Nephron (organoid): ENCODE measurements at regions not wholly inside any gene's neighbourhood (a gene's known extent, or its start where the extent isn't known, plus 50 kb on each side); places are given as distances from the start of the nearest gene placed in this dataset.

Experiments
- H3K27ac Mint-ChIP-seq, 3 experiments: 2 replicates each; pipeline ENCODE4 v1.8.0; 2020; ENCODE audit warnings: mixed read lengths in 3 of 3, mild to moderate bottlenecking in 2 of 3, moderate library complexity in 1 of 3
- H3K27me3 Mint-ChIP-seq: 2 replicates; pipeline ENCODE4 v1.8.0; 2021; ENCODE audit warnings: low read depth, mild to moderate bottlenecking, moderate library complexity, mixed read lengths
- H3K36me3 Mint-ChIP-seq: 2 replicates; pipeline ENCODE4 v1.8.0; 2020; ENCODE audit warnings: low read depth, mixed read lengths
- H3K4me1 Mint-ChIP-seq: 2 replicates; pipeline ENCODE4 v1.8.0; 2020; ENCODE audit warnings: mixed read lengths
- H3K4me3 Mint-ChIP-seq, 3 experiments: 2 replicates each; pipeline ENCODE4 v1.8.0; 2020; ENCODE audit warnings: mild to moderate bottlenecking in 3 of 3, mixed read lengths in 3 of 3, moderate library complexity in 2 of 3
- H3K9me3 Mint-ChIP-seq: 2 replicates; pipeline ENCODE4 v1.8.0; 2020; ENCODE audit warnings: mixed read lengths
- CTCF ChIP-seq, 3 experiments: fragments of 200-600 bp; sonication (generic); IDR thresholded peaks; one replicate each; pipeline ENCODE4 v1.5.0; 2021; ENCODE audit warnings: antibody characterized with exemption in 3 of 3; ENCODE audit not compliant: unreplicated experiment in 3 of 3

- H3K27me3 Mint-ChIP-seq = peaks cover 15% of the 10 kb centered on the region
- H3K9me3 Mint-ChIP-seq = no peaks in the 10 kb centered on the region
- TF ChIP-seq CTCF (IDR thresholded peaks at IDR 0.05; ENCODE audit: unreplicated experiment in 3 of 3) = no peak
- H3K4me1 Mint-ChIP-seq = peaks cover 4% of the 10 kb centered on the region
- no peaks in the 10 kb centered on the region for H3K36me3 Mint-ChIP-seq
- no peak overlapping the region for H3K4me3 Mint-ChIP-seq
- H3K27ac Mint-ChIP-seq = no peak overlapping the region
Observed at GRCh38 chr21:35943752-35944151, 116.6 kb downstream of the SETD4 start.

GRCh38 chr21:35942211-35943144 lies 117.8 kb downstream of the SETD4 start:
- H3K4me3 Mint-ChIP-seq = no peak overlapping the region
- H3K9me3 Mint-ChIP-seq = no peaks in the 10 kb centered on the region
- TF ChIP-seq CTCF (IDR thresholded peaks at IDR 0.05; ENCODE audit: unreplicated experiment in 3 of 3) = no peak
- no peak overlapping the region for H3K27ac Mint-ChIP-seq
- peaks cover 4% of the 10 kb centered on the region for H3K4me1 Mint-ChIP-seq
- peaks cover 20% of the 10 kb centered on the region for H3K27me3 Mint-ChIP-seq
- H3K36me3 Mint-ChIP-seq = no peaks in the 10 kb centered on the region

DNA sequence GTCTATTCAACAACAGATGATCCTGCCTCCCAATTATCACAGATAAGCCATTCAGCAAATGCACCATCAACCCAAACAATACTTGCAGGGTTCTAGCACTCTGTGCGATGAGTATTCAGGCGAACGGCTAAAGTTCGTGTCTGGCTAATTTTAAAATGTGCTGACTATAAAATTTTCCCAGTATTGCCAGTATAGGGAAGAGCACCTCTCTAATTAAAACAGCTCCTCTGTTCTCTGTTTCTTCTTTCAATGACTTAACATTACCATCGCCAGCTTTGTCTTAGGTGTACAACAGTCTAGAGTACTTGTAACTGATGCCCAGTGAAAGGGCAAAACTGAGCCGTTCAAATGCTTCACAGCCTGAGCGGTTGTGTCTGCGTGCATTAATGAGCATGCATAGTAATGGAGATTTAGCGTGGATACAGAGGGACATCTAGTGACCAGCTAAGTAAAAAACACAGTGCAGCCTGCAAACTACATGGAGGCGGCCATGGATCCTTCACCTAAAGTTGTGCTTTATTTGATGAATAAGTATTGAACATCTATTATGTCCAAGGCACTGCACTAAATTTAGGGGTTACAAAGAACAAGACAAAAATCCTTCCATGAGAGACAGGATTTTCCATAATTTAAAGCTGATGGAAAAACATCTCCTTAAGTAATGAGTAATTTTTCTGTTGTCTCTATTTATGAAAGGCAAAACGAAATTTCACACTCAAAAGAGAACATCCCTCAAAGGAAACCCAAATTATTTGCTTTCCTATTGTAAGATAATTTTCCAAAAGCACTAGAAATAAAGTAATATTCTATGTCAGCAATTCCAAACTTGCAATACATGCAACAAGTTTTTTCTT lies 120.0 kb downstream of the SETD4 start:
- Mint-ChIP-seq H3K27ac (no peak overlapping the region), H3K27me3 (peaks cover 16% of the 10 kb centered on the region), H3K36me3 (no peaks in the 10 kb centered on the region), H3K9me3 (no peaks in the 10 kb centered on the region), H3K4me1 (peaks cover 4% of the 10 kb centered on the region), H3K4me3 (no peak overlapping the region)
- TF ChIP-seq CTCF (IDR thresholded peaks at IDR 0.05; ENCODE audit: unreplicated experiment in 3 of 3) = peak; percentile 59 to 70 (median 63)

- H3K9me3 Mint-ChIP-seq = no peaks in the 10 kb centered on the region
- peaks cover 4% of the 10 kb centered on the region for H3K4me1 Mint-ChIP-seq
- no peak overlapping the region for H3K4me3 Mint-ChIP-seq
- H3K36me3 Mint-ChIP-seq = no peaks in the 10 kb centered on the region
- no peak for TF ChIP-seq CTCF (IDR thresholded peaks at IDR 0.05; ENCODE audit: unreplicated experiment in 3 of 3)
- H3K27me3 Mint-ChIP-seq = peaks cover 16% of the 10 kb centered on the region
- no peak overlapping the region for H3K27ac Mint-ChIP-seq
Observed at GRCh38 chr21:35938446-35938845, 121.9 kb downstream of the SETD4 start.

GRCh38 chr21:35933466-35933865 lies 126.9 kb downstream of the SETD4 start:
- peaks cover 9% of the 10 kb centered on the region for H3K27me3 Mint-ChIP-seq
- H3K4me3 Mint-ChIP-seq = no peak overlapping the region
- H3K27ac Mint-ChIP-seq = no peak overlapping the region
- peak in 1 of 3 experiments; percentile 16 for TF ChIP-seq CTCF (IDR thresholded peaks at IDR 0.05; ENCODE audit: unreplicated experiment in 3 of 3)
- no peaks in the 10 kb centered on the region for H3K9me3 Mint-ChIP-seq
- no peaks in the 10 kb centered on the region for H3K36me3 Mint-ChIP-seq
- H3K4me1 Mint-ChIP-seq = no peaks in the 10 kb centered on the region
